Left lung (tissue), 4 donors: ENCODE measurements at regions not wholly inside any gene's neighbourhood (a gene's known extent, or its start where the extent isn't known, plus 50 kb on each side); places are given as distances from the start of the nearest gene placed in this dataset.
A peak's percentile ranks its signal among the peaks of the same experiment; 100 is the strongest.
"Not testable (repeated sequence)": the region's sequence is repeated elsewhere in the genome, so short reads cannot be mapped to it uniquely, and the experiment has no call there.

Experiments used
- ATAC-seq: fragments of 200-7000 bp; cut with Tn5 transposase; one replicate; pipeline ENCODE4 v1.9.1; 2020; ENCODE audit warnings: moderate library complexity
- DNase-seq, 4 donors: peaks; one replicate each; pipeline ENCODE4 v3.0.0-alpha.2; 2013 to 2020
- H3K27ac ChIP-seq, 2 donors: fragments of 200-600 bp; sonication (generic) in 1 of 2; one replicate each; pipeline versions ENCODE4 v1.5.0 to v1.8.0; 2020 to 2021
- H3K27me3 ChIP-seq, 2 donors: fragments of 200-600 bp; sonication (generic) in 1 of 2; one replicate each; pipeline versions ENCODE4 v1.5.0 to v1.8.0; 2020 to 2021
- H3K36me3 ChIP-seq, 2 donors: fragments of 200-600 bp; sonication (generic) in 1 of 2; one replicate each; pipeline versions ENCODE4 v1.5.0 to v1.8.0; 2020 to 2021
- H3K4me1 ChIP-seq, 2 donors: fragments of 200-600 bp; one replicate each; pipeline ENCODE4 v1.8.0; 2021
- H3K4me3 ChIP-seq, 2 donors: fragments of 200-600 bp; sonication (generic) in 1 of 2; one replicate each; pipeline versions ENCODE4 v1.5.0 to v1.8.0; 2020 to 2021; ENCODE audit warnings: mild to moderate bottlenecking in 1 of 2
- H3K9me3 ChIP-seq, 2 donors: fragments of 200-600 bp; sonication (generic) in 1 of 2; one replicate each; pipeline versions ENCODE4 v1.5.0 to v1.8.0; 2020 to 2021
- CTCF ChIP-seq, 2 donors: fragments of 200-600 bp; sonication (generic) in 1 of 2; IDR thresholded peaks; one replicate each; pipeline versions ENCODE4 v1.5.0 to v1.8.0; 2021; ENCODE audit warnings: antibody characterized with exemption in 2 of 2
- intact Hi-C, 2 donors: fragments of 100-400 bp; cut with DNase I; formaldehyde crosslinking; loops; one replicate each; pipeline versions ENCODE4 v1.11.2 to v1.14.2; 2022
- donor health status: DM: no; HTN: yes; CAD: no.
- donor health status: DM: no; HTN: no; CAD: no.

- Histone ChIP-seq H3K27me3 (no peaks in the 10 kb centered on the region), H3K4me3 (no peak overlapping the region), H3K36me3 (no peaks in the 10 kb centered on the region), H3K4me1 (peaks cover 0 to 6% of the 10 kb centered on the region in 2 donors), H3K27ac (no peak overlapping the region), H3K9me3 (no peaks in the 10 kb centered on the region)
- DNase-seq, result no peak
- intact Hi-C loops, result no loop called here
- TF ChIP-seq CTCF (IDR thresholded peaks at IDR 0.05), result no peak
- no peak for ATAC-seq
Observed at GRCh38 chr5:131107128-131107527, 57.9 kb downstream of the HINT1 start.

- no peak overlapping the region for H3K4me3 ChIP-seq
- peaks cover 0 to 3% of the 10 kb centered on the region in 2 donors for H3K4me1 ChIP-seq
- DNase-seq (no peak), ATAC-seq (no peak)
- H3K27me3 ChIP-seq, result no peaks in the 10 kb centered on the region
- no peaks in the 10 kb centered on the region for H3K9me3 ChIP-seq
- H3K36me3 ChIP-seq, result no peaks in the 10 kb centered on the region
- TF ChIP-seq CTCF (IDR thresholded peaks at IDR 0.05), result no peak
- no peak overlapping the region for H3K27ac ChIP-seq
- intact Hi-C loops, result no loop called here
Observed at GRCh38 chr5:131104169-131104808, 60.8 kb downstream of the HINT1 start.

- Histone ChIP-seq H3K4me3 (no peak overlapping the region), H3K27ac (no peak overlapping the region), H3K36me3 (no peaks in the 10 kb centered on the region), H3K4me1 (no peaks in the 10 kb centered on the region), H3K27me3 (no peaks in the 10 kb centered on the region), H3K9me3 (no peaks in the 10 kb centered on the region)
- DNase-seq (peak in 1 of 4 donors; percentile 29), ATAC-seq (peak; percentile 77)
- TF ChIP-seq CTCF (IDR thresholded peaks at IDR 0.05), result no peak
- intact Hi-C loops, result no loop called here
Observed at GRCh38 chr5:131096774-131097710, 68.0 kb downstream of the HINT1 start.

GRCh38 chr5:131095561-131095960 lies 69.5 kb downstream of the HINT1 start:
- DNase-seq, H3K4me3 ChIP-seq, ATAC-seq, H3K27me3 ChIP-seq, H3K4me1 ChIP-seq, H3K27ac ChIP-seq, H3K36me3 ChIP-seq, H3K9me3 ChIP-seq, intact Hi-C loops: not testable (repeated sequence)

GRCh38 chr5:131084436-131084835 lies 80.6 kb downstream of the HINT1 start:
- no peak for TF ChIP-seq CTCF (IDR thresholded peaks at IDR 0.05)
- ATAC-seq, result no peak
- no peak overlapping the region for H3K27ac ChIP-seq
- intact Hi-C loops, result no loop called here
- no peak for DNase-seq
- peaks cover 0 to 13% of the 10 kb centered on the region in 2 donors for H3K9me3 ChIP-seq
- H3K4me1 ChIP-seq, result no peaks in the 10 kb centered on the region
- H3K27me3 ChIP-seq, result no peaks in the 10 kb centered on the region
- no peak overlapping the region for H3K4me3 ChIP-seq
- no peaks in the 10 kb centered on the region for H3K36me3 ChIP-seq
